ENCODE measurements at regions not wholly inside any gene's neighbourhood (a gene's known extent, or its start where the extent isn't known, plus 50 kb on each side); places are given as distances from the start of the nearest gene placed in this dataset.

DNA sequence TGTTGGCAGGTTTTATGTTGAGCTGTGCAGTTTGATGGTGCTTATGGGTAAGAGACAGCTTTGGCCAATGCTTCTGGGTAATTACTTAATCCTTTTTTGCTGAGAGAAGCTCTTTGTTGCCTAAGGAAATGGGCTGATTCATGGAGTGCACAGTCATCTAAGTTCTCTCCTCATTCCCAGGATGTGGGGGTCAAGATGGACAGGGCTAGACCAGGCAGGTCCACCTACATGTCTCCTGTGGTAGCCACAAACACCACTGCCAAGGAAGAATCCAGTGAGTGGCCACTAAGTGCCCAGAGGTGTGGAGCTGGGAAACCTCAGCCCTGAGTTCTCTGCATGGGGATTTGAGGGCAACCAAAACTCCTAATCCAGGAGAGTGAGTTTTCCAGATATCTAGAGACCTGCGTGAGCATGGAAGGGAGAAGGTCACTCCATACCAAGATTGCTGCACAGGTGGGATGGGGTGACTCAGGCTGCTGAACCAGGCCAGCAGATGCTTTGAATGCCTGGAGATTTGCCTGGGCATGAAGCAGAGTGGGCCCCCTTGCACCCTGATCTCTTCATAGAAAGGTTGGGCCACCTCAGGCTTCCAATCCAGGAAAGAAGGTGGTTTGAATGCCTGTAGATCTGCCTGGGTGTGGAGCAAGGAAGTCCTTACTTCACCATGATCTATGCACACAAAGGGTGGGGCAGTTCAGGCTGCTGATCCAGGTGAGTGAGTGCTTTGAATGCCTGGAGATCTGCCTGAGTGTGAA is 234.8 kb upstream of the GNPDA2 start:
- Histone ChIP-seq H3K27me3 (no peaks in the 10 kb centered on the region), H3K4me1 (no peaks in the 10 kb centered on the region)

DNA sequence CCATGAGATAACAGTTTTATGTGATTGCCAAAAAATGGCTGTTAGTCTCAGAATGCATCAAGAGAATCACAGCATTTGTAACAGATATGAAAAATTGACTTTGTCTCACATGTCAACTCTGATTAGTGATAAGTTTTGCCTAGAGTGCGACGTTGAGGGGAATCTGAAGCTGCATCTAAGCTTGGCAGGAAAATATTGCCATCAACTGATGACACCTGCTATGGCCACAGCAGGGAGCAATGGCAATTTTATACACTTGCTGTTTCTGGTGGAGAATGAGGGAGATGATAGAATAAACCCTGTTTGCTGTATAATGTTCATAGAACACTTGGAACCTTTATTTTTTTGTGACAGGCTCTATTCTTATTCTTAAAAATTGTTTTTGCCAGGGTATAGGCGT is 205.4 kb upstream of the GNPDA2 start:
- no peaks in the 10 kb centered on the region for H3K4me1 ChIP-seq
- no peak for DNase-seq (ENCODE audit: low spot score in 2 of 2)
- H3K9me3 ChIP-seq: no peaks in the 10 kb centered on the region
- H3K27ac ChIP-seq: no peak overlapping the region
- H3K4me3 ChIP-seq: no peak overlapping the region
- no peaks in the 10 kb centered on the region for H3K36me3 ChIP-seq
- no peaks in the 10 kb centered on the region for H3K27me3 ChIP-seq
- intact Hi-C loops (cut with DNase I): no loop called here
- TF ChIP-seq, protein P1, sequence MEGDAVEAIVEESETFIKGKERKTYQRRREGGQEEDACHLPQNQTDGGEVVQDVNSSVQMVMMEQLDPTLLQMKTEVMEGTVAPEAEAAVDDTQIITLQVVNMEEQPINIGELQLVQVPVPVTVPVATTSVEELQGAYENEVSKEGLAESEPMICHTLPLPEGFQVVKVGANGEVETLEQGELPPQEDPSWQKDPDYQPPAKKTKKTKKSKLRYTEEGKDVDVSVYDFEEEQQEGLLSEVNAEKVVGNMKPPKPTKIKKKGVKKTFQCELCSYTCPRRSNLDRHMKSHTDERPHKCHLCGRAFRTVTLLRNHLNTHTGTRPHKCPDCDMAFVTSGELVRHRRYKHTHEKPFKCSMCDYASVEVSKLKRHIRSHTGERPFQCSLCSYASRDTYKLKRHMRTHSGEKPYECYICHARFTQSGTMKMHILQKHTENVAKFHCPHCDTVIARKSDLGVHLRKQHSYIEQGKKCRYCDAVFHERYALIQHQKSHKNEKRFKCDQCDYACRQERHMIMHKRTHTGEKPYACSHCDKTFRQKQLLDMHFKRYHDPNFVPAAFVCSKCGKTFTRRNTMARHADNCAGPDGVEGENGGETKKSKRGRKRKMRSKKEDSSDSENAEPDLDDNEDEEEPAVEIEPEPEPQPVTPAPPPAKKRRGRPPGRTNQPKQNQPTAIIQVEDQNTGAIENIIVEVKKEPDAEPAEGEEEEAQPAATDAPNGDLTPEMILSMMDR (IDR thresholded peaks at IDR 0.05): no peak

More for the DNA sequence above, 234.8 kb upstream of the GNPDA2 start:
- TF ChIP-seq, protein P1 (IDR thresholded peaks at IDR 0.05): no peak
- Histone ChIP-seq H3K4me3 (no peak overlapping the region), H3K9me3 (no peaks in the 10 kb centered on the region), H3K27ac (no peak overlapping the region), H3K36me3 (no peaks in the 10 kb centered on the region)
- no peak for DNase-seq (ENCODE audit: low spot score in 2 of 2)
- intact Hi-C loops (cut with DNase I): no loop called here

DNA sequence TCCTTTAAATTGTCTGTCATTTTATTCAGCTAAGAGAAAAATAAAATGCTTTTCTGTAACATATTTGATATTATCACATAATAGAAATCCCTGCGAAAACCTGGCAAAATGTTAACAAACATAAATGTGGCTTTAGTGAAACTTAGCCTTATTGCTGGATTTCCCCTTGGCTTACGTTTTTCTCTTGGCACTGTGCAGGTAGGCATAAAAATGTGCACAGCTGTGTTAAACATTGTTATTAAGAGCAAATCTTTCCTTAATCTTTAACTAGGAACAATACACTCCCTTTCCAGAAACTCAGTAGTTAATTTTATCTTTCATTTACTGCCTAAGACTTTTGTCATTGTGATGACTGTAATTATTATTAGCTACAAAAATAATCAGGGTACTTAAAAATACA is 202.4 kb upstream of the GNPDA2 start:
- no peaks in the 10 kb centered on the region for H3K9me3 ChIP-seq
- TF ChIP-seq, protein P1 (IDR thresholded peaks at IDR 0.05): no peak
- H3K4me3 ChIP-seq: no peak overlapping the region
- H3K4me1 ChIP-seq: no peaks in the 10 kb centered on the region
- H3K36me3 ChIP-seq: no peaks in the 10 kb centered on the region
- H3K27ac ChIP-seq: no peak overlapping the region
- H3K27me3 ChIP-seq: no peaks in the 10 kb centered on the region
- no peak for DNase-seq (ENCODE audit: low spot score in 2 of 2)
- intact Hi-C loops (cut with DNase I): no loop called here

DNA sequence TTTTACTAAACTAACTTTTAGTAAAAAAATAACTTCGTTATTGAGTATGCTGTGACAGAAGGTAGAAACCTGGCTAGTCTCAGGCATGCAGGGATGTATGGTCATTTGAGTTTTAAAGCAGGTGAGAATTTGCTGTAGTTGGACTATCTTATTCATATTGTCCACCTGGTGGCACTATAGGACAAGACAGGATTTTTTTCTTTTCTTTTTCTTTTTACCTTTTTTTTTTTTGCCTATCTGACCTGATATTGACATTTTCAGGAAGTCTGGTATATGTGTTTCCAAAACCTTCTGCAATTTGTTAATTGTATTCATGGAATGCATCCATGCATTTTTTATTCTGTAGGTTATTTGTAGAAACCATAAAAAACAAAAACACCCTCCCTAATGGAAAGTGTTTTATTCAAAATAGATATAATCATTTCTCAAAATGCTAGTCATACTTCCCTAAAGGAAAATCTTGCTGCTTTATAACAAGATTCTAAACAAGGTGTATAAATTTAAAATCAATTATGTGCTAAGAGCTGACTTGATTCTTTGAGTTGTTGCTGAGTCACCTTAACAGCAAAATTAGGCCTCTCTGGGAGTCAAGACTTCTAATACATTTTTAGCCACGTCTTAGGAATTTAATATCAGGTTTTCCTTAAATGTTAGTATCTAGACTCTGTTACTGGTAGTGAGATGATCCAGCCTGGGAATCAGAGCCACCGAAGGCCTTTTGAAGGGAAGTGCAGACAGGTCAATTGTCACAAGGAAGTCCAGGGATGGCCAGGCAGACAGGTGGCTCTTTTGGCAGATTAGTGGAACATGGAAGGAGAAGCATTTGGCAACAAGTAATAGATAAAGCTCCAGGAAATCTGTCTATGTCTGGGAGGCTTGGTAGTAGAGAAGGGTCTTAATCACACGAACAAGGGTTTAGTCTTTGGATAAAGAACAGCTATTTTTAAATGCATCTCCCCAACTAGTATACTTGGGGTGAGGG is 201.3 kb upstream of the GNPDA2 start:
- Histone ChIP-seq H3K27ac (no peak overlapping the region), H3K4me1 (no peaks in the 10 kb centered on the region), H3K36me3 (no peaks in the 10 kb centered on the region), H3K4me3 (no peak overlapping the region), H3K9me3 (no peaks in the 10 kb centered on the region), H3K27me3 (no peaks in the 10 kb centered on the region)
- TF ChIP-seq, protein P1 (IDR thresholded peaks at IDR 0.05): peak in 1 of 3 experiments; percentile 38
- intact Hi-C loops (cut with DNase I): no loop called here
- no peak for DNase-seq (ENCODE audit: low spot score in 2 of 2)

DNA sequence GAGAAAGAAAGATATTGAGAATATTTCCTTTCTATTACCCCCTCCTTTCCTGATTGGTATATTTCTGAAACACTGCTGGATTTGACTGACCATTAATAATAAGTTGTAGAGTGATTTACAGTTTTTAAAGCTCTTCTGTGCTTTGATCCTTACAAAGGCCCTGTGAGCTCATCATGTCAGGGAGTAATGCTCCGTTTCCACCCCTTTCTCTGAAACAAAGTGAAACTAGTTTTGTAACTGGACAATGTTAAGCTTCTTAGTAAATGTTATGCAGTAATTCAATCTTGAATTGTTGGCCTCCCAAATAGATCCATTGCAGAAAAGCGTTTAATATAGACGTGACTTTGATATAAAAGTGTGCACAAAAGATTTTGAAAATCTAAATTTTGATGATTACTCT is 190.1 kb upstream of the GNPDA2 start:
- DNase-seq (ENCODE audit: low spot score in 2 of 2): no peak
- intact Hi-C loops (cut with DNase I): no loop called here
- peak overlapping the region; percentile 35 to 37 for H3K4me3 ChIP-seq
- TF ChIP-seq, protein P1 (IDR thresholded peaks at IDR 0.05): no peak
- H3K36me3 ChIP-seq: no peaks in the 10 kb centered on the region
- H3K27me3 ChIP-seq: no peaks in the 10 kb centered on the region
- H3K4me1 ChIP-seq: no peaks in the 10 kb centered on the region
- no peaks in the 10 kb centered on the region for H3K9me3 ChIP-seq
- no peak overlapping the region for H3K27ac ChIP-seq

All from ascending aorta (tissue), 2 donors.